DOHH2 (cell line): ENCODE measurements at regions not wholly inside any gene's neighbourhood (a gene's known extent, or its start where the extent isn't known, plus 50 kb on each side); places are given as distances from the start of the nearest gene placed in this dataset.

Source experiments
- H3F3A ChIP-seq: fragments of 200-600 bp; sonication (generic), shearing (Covaris generic); 2 replicates; pipeline ENCODE4 v1.6.0; 2016; ENCODE audit warnings: antibody characterized with exemption, mild to moderate bottlenecking; ENCODE audit not compliant: control insufficient read depth, insufficient read depth
- H3K27ac ChIP-seq: fragments of 200-600 bp; sonication (generic); 2 replicates; pipeline ENCODE4 v1.5.1; 2014; ENCODE audit warnings: low read depth, mild to moderate bottlenecking, low read length, moderate library complexity
- H3K27me3 ChIP-seq: fragments of 200-600 bp; sonication (generic); 2 replicates; pipeline ENCODE4 v1.6.1; 2014; ENCODE audit warnings: mild to moderate bottlenecking, low read length, mixed read lengths; ENCODE audit not compliant: control insufficient read depth
- H3K36me3 ChIP-seq: fragments of 200-600 bp; sonication (generic); 2 replicates; pipeline ENCODE4 v1.6.1; 2014; ENCODE audit warnings: mild to moderate bottlenecking, low read length, moderate library complexity, mixed read lengths; ENCODE audit not compliant: control insufficient read depth
- H3K4me1 ChIP-seq: fragments of 200-600 bp; sonication (generic); 2 replicates; pipeline ENCODE4 v1.6.1; 2014; ENCODE audit warnings: mild to moderate bottlenecking, low read length, mixed read lengths; ENCODE audit not compliant: control insufficient read depth
- H3K4me2 ChIP-seq: fragments of 200-600 bp; sonication (generic); 2 replicates; pipeline ENCODE4 v1.6.0; 2014; ENCODE audit warnings: mild to moderate bottlenecking, low read length, moderate library complexity
- H3K4me3 ChIP-seq: fragments of 200-600 bp; sonication (generic); 2 replicates; pipeline ENCODE4 v1.5.1; 2014; ENCODE audit warnings: mild to moderate bottlenecking, low read length, mixed read lengths
- H3K79me2 ChIP-seq: fragments of 200-600 bp; sonication (generic); 2 replicates; pipeline ENCODE4 v1.6.1; 2014; ENCODE audit warnings: mild to moderate bottlenecking, low read length, mixed read lengths; ENCODE audit not compliant: control insufficient read depth
- H3K9me2 ChIP-seq: fragments of 200-600 bp; sonication (generic); replicated peaks from 2 replicates; pipeline ENCODE4 v1.6.1; 2014; ENCODE audit warnings: mild to moderate bottlenecking, low read length, mixed read lengths; ENCODE audit not compliant: control insufficient read depth
- H3K9me3 ChIP-seq: fragments of 200-600 bp; sonication (generic); 2 replicates; pipeline ENCODE4 v1.6.1; 2014; ENCODE audit warnings: antibody characterized with exemption, low read length, mixed read lengths; ENCODE audit not compliant: control insufficient read depth, insufficient read depth
- H4K20me1 ChIP-seq: fragments of 200-600 bp; sonication (generic); 2 replicates; pipeline ENCODE4 v1.6.0; 2014; ENCODE audit warnings: low read depth, mild to moderate bottlenecking, antibody characterized with exemption, low read length, moderate library complexity; ENCODE audit not compliant: control insufficient read depth, insufficient read depth
- CTCF ChIP-seq: fragments of 200-600 bp; sonication (generic); IDR thresholded peaks from one replicate; pipeline ENCODE4 v1.5.1; 2014; ENCODE audit warnings: antibody characterized with exemption, mild to moderate bottlenecking, low read depth, low read length; ENCODE audit not compliant: poor library complexity, severe bottlenecking
- EZH2phosphoT487 ChIP-seq: fragments of 200-600 bp; sonication (generic); IDR thresholded peaks from 2 replicates; pipeline ENCODE4 v1.6.1; 2017; ENCODE audit warnings: borderline replicate concordance, mild to moderate bottlenecking, antibody characterized with exemption, low read length, moderate library complexity, mixed read lengths

DNA sequence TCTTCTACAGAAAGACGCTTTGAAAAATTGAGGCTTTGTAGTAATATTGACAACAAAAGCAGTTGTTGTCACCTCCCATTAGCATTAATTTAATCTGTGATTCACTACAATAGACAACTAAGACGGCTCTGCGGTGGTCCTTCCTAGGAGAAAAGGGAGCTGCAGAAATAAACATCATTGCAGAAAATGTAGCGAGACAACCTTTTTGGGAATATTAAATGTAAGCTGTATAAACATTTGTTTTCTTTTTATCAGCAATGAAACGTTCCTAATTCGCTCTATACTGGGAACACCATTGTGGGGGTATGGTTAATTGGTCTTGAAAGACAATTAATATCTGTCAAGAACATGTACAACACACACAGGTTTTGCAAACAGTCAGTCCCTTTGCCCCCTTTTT, 583.3 kb upstream of the TENM3 start:
- no peaks in the 10 kb centered on the region for H3K9me2 ChIP-seq
- H3K4me2 ChIP-seq = no peak overlapping the region
- no peaks in the 10 kb centered on the region for H3F3A ChIP-seq
- TF ChIP-seq EZH2phosphoT487 (no peak), CTCF (no peak)
- no peak overlapping the region for H3K4me3 ChIP-seq
- no peaks in the 10 kb centered on the region for H3K36me3 ChIP-seq
- no peaks in the 10 kb centered on the region for H3K79me2 ChIP-seq
- H4K20me1 ChIP-seq = no peaks in the 10 kb centered on the region
- no peaks in the 10 kb centered on the region for H3K4me1 ChIP-seq
- no peaks in the 10 kb centered on the region for H3K9me3 ChIP-seq
- H3K27ac ChIP-seq = no peak overlapping the region
- H3K27me3 ChIP-seq = no peaks in the 10 kb centered on the region

- H4K20me1 ChIP-seq = no peaks in the 10 kb centered on the region
- H3K27me3 ChIP-seq = no peaks in the 10 kb centered on the region
- no peaks in the 10 kb centered on the region for H3K9me3 ChIP-seq
- no peaks in the 10 kb centered on the region for H3F3A ChIP-seq
- no peak overlapping the region for H3K4me3 ChIP-seq
- no peak overlapping the region for H3K4me2 ChIP-seq
- no peak for TF ChIP-seq CTCF
- TF ChIP-seq EZH2phosphoT487 = no peak
- H3K27ac ChIP-seq = no peak overlapping the region
- no peaks in the 10 kb centered on the region for H3K79me2 ChIP-seq
- H3K4me1 ChIP-seq = no peaks in the 10 kb centered on the region
- H3K9me2 ChIP-seq = no peaks in the 10 kb centered on the region
- no peaks in the 10 kb centered on the region for H3K36me3 ChIP-seq
Observed at GRCh38 chr4:181661090-181661489, 582.1 kb upstream of the TENM3 start.

DNA sequence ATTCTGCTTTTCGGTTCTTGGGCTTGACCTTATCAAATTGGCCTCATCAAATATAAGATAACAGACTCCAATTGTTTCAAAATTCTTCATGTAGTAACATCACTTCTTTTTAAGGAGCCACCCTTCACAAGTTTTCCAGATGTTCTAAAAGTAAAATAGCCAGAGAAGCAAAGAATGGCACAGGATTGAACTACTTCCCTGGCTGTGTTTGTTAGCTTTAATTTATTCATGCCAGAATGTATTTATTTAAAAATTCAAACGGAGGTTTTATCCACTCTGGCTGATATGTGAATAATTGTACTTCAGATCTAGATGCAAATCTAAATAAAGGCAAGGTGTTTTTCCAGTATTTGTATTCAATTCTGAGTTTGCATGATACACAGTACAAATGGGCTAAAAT, 581.3 kb upstream of the TENM3 start:
- no peaks in the 10 kb centered on the region for H3K9me3 ChIP-seq
- H3K27ac ChIP-seq = no peak overlapping the region
- no peaks in the 10 kb centered on the region for H3K36me3 ChIP-seq
- H3K4me3 ChIP-seq = no peak overlapping the region
- H3K79me2 ChIP-seq = no peaks in the 10 kb centered on the region
- no peak overlapping the region for H3K4me2 ChIP-seq
- TF ChIP-seq EZH2phosphoT487 = no peak
- no peak for TF ChIP-seq CTCF
- no peaks in the 10 kb centered on the region for H3F3A ChIP-seq
- H3K27me3 ChIP-seq = no peaks in the 10 kb centered on the region
- H3K9me2 ChIP-seq = no peaks in the 10 kb centered on the region
- H3K4me1 ChIP-seq = no peaks in the 10 kb centered on the region
- H4K20me1 ChIP-seq = no peaks in the 10 kb centered on the region

DNA sequence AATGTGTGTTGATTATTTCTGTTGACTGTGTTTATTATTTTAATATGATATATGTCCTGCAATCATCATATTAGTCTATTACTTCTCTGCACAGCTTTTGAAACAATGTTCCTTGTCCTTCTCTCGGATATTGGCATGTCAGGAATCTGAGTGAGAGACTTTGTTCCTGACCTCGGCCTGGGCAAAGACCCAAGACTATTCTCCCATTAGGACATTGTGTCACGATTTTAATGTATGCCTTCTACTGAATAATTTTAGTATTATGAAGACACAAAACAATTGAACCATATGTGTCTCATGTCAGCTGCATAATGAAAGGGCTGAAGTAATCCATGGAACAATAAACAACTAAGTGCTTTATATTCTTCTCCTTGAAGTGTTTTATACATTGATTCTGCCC, 580.8 kb upstream of the TENM3 start:
- Histone ChIP-seq H3K36me3 (no peaks in the 10 kb centered on the region), H3K4me1 (no peaks in the 10 kb centered on the region), H3K9me2 (no peaks in the 10 kb centered on the region), H3K27me3 (no peaks in the 10 kb centered on the region), H3K27ac (no peak overlapping the region), H3K9me3 (no peaks in the 10 kb centered on the region), H3K4me3 (no peak overlapping the region), H3F3A (no peaks in the 10 kb centered on the region), H4K20me1 (no peaks in the 10 kb centered on the region), H3K79me2 (no peaks in the 10 kb centered on the region), H3K4me2 (no peak overlapping the region)
- TF ChIP-seq EZH2phosphoT487 = no peak
- no peak for TF ChIP-seq CTCF
